IMR-90 (cell line): ENCODE measurements at regions not wholly inside any gene's neighbourhood (a gene's known extent, or its start where the extent isn't known, plus 50 kb on each side); places are given as distances from the start of the nearest gene placed in this dataset.

Experiments
- ATAC-seq: fragments of 200-7000 bp; cut with Tn5 transposase; 2 replicates; pipeline ENCODE4 v1.9.1; 2020; ENCODE audit warnings: low read depth, mild to moderate bottlenecking, moderate library complexity
- BruUV-seq: library from RNA; stranded (reverse); fragments of 400-500 nt; replicated peaks from 2 replicates; lab custom pipeline; 2021; lab: Mats Ljungman, UMichigan
- CTCF ChIA-PET: fragments of 300-600 bp; formaldehyde crosslinking; extraction: SDS; loops from one replicate; lab custom pipeline; 2021; ENCODE audit warnings: antibody characterized with exemption; lab: Yijun Ruan, JAX
- POLR2A ChIA-PET: fragments of 300-600 bp; sonication (Branson Sonifier 250); formaldehyde crosslinking; loops from one replicate; lab custom pipeline; 2022; ENCODE audit warnings: antibody characterized with exemption; ENCODE audit not compliant: unreplicated experiment; lab: Charles Lee
- DNase-seq: peaks from one replicate; pipeline ENCODE4 v3.0.0; 2013
- H2AFZ ChIP-seq: replicated peaks from 2 replicates; pipeline ENCODE3; 2013; ENCODE audit warnings: low read length, mild to moderate bottlenecking; ENCODE audit not compliant: poor library complexity
- H2AK5ac ChIP-seq: 2 replicates; pipeline ENCODE4 v1.6.1; 2013; ENCODE audit warnings: low read depth, low read length, inconsistent platforms
- H2AK9ac ChIP-seq: replicated peaks from 2 replicates; pipeline ENCODE3; 2013; ENCODE audit warnings: mild to moderate bottlenecking, low read depth, low read length, moderate library complexity; ENCODE audit not compliant: poor library complexity
- H2BK120ac ChIP-seq: 2 replicates; pipeline ENCODE4 v1.6.1; 2013; ENCODE audit warnings: low read depth, low read length, inconsistent platforms
- H2BK15ac ChIP-seq: 3 replicates; pipeline ENCODE4 v1.6.1; 2013; ENCODE audit warnings: low read depth, low read length, inconsistent platforms
- H2BK20ac ChIP-seq: 2 replicates; pipeline ENCODE4 v1.6.1; 2013; ENCODE audit warnings: low read depth, mild to moderate bottlenecking, inconsistent platforms, low read length, moderate library complexity
- H2BK5ac ChIP-seq: 2 replicates; pipeline ENCODE4 v1.6.1; 2013; ENCODE audit warnings: mild to moderate bottlenecking, low read depth, low read length, inconsistent platforms; ENCODE audit not compliant: poor library complexity, severe bottlenecking
- H3K14ac ChIP-seq: replicated peaks from 2 replicates; pipeline ENCODE4 v1.6.1; 2013; ENCODE audit warnings: low read depth, low read length, inconsistent platforms
- H3K18ac ChIP-seq: 2 replicates; pipeline ENCODE4 v1.6.1; 2013; ENCODE audit warnings: low read depth, low read length, control low read depth
- H3K23ac ChIP-seq: 2 replicates; pipeline ENCODE4 v1.6.1; 2013; ENCODE audit warnings: low read depth, low read length, inconsistent platforms
- H3K27ac ChIP-seq: 2 replicates; pipeline ENCODE4 v1.5.1; 2013; ENCODE audit warnings: mild to moderate bottlenecking, control low read depth, low read length; ENCODE audit not compliant: insufficient read depth
- H3K27me3 ChIP-seq: 2 replicates; pipeline ENCODE4 v1.6.1; 2013; ENCODE audit warnings: low read length; ENCODE audit not compliant: control insufficient read depth, insufficient read depth
- H3K36me3 ChIP-seq: 2 replicates; pipeline ENCODE4 v1.6.1; 2013; ENCODE audit warnings: low read length, mixed read lengths; ENCODE audit not compliant: control insufficient read depth, insufficient read depth
- H3K4ac ChIP-seq: 2 replicates; pipeline ENCODE4 v1.6.1; 2013; ENCODE audit warnings: low read depth, low read length, inconsistent platforms
- H3K4me1 ChIP-seq: 2 replicates; pipeline ENCODE4 v1.6.1; 2013; ENCODE audit warnings: low read length, mixed read lengths; ENCODE audit not compliant: control insufficient read depth, insufficient read depth
- H3K4me2 ChIP-seq: 2 replicates; pipeline ENCODE4 v1.6.1; 2013; ENCODE audit warnings: low read depth, mild to moderate bottlenecking, control low read depth, low read length, moderate library complexity
- H3K4me3 ChIP-seq: 2 replicates; pipeline ENCODE4 v1.5.1; 2013; ENCODE audit warnings: low read depth, mild to moderate bottlenecking, control low read depth, low read length, moderate library complexity; ENCODE audit not compliant: insufficient read depth
- H3K56ac ChIP-seq: 2 replicates; pipeline ENCODE4 v1.6.1; 2013; ENCODE audit warnings: low read length, inconsistent platforms; ENCODE audit not compliant: insufficient read depth; ENCODE audit errors: extremely low read depth
- H3K79me1 ChIP-seq, 2 experiments: 2 replicates each; pipeline ENCODE4 v1.6.1; 2013; ENCODE audit warnings: low read length in 2 of 2, inconsistent platforms in 1 of 2, low read depth in 1 of 2
- H3K9ac ChIP-seq: 2 replicates; pipeline ENCODE4 v1.6.1; 2013; ENCODE audit warnings: low read depth, low read length, control low read depth
- H3K9me1 ChIP-seq: 2 replicates; pipeline ENCODE4 v1.6.1; 2013; ENCODE audit warnings: low read length, inconsistent platforms; ENCODE audit not compliant: insufficient read depth
- H3K9me3 ChIP-seq: 2 replicates; pipeline ENCODE4 v1.6.1; 2013; ENCODE audit warnings: low read length; ENCODE audit not compliant: control insufficient read depth, insufficient read depth
- H4K20me1 ChIP-seq: 2 replicates; pipeline ENCODE4 v1.6.1; 2013; ENCODE audit warnings: low read length, inconsistent platforms; ENCODE audit not compliant: insufficient read depth
- H4K5ac ChIP-seq: 2 replicates; pipeline ENCODE4 v1.6.1; 2013; ENCODE audit warnings: mild to moderate bottlenecking, low read depth, low read length, control low read depth
- H4K8ac ChIP-seq, 2 experiments: 2 replicates each; pipeline ENCODE4 v1.6.1; 2013; ENCODE audit warnings: low read depth in 2 of 2, low read length in 2 of 2, control low read depth in 1 of 2, inconsistent platforms in 1 of 2
- H4K91ac ChIP-seq: 2 replicates; pipeline ENCODE4 v1.6.1; 2013; ENCODE audit warnings: low read depth, low read length, inconsistent platforms; ENCODE audit not compliant: insufficient read depth
- BHLHE40 ChIP-seq: fragments of 150-350 bp; IDR thresholded peaks from 2 replicates; pipeline ENCODE4 v1.6.1; 2016; ENCODE audit warnings: mild to moderate bottlenecking, low read depth, low read length
- CEBPB ChIP-seq: IDR thresholded peaks from 2 replicates; pipeline ENCODE4 v1.6.1; 2012; ENCODE audit warnings: low read depth, low read length, improper control_type of control experiment
- CHD1 ChIP-seq: IDR thresholded peaks from 2 replicates; pipeline ENCODE4 v1.6.1; 2012; ENCODE audit warnings: low read depth, low read length, improper control_type of control experiment
- ELK1 ChIP-seq: fragments of 150-350 bp; IDR thresholded peaks from 2 replicates; pipeline ENCODE4 v1.6.1; 2016; ENCODE audit warnings: low read depth, mild to moderate bottlenecking, low read length, moderate library complexity, borderline replicate concordance
- FOS ChIP-seq: fragments of 150-350 bp; IDR thresholded peaks from 2 replicates; pipeline ENCODE4 v1.6.1; 2016; ENCODE audit warnings: low read depth, low read length
- MAFK ChIP-seq: IDR thresholded peaks from 2 replicates; pipeline ENCODE4 v1.6.1; 2012; ENCODE audit warnings: low read depth, low read length, improper control_type of control experiment
- MAZ ChIP-seq: IDR thresholded peaks from 2 replicates; pipeline ENCODE4 v1.6.1; 2012; ENCODE audit warnings: low read depth, mild to moderate bottlenecking, low read length, improper control_type of control experiment, moderate library complexity, borderline replicate concordance
- MXI1 ChIP-seq: IDR thresholded peaks from 2 replicates; pipeline ENCODE4 v1.6.1; 2012; ENCODE audit warnings: low read depth, mild to moderate bottlenecking, low read length, moderate library complexity, borderline replicate concordance
- NFE2L2 ChIP-seq: fragments of 150-350 bp; IDR thresholded peaks from 2 replicates; pipeline ENCODE4 v1.6.1; 2016; ENCODE audit warnings: low read depth, mild to moderate bottlenecking, low read length
- POLR2A ChIP-seq: IDR thresholded peaks from 2 replicates; pipeline ENCODE4 v1.6.1; 2012; ENCODE audit warnings: mild to moderate bottlenecking, low read depth, low read length
- RAD21 ChIP-seq: IDR thresholded peaks from 2 replicates; pipeline ENCODE4 v1.6.1; 2012; ENCODE audit warnings: low read length, improper control_type of control experiment
- RCOR1 ChIP-seq: IDR thresholded peaks from 2 replicates; pipeline ENCODE4 v1.6.1; 2012; ENCODE audit warnings: mild to moderate bottlenecking, low read length, improper control_type of control experiment; ENCODE audit not compliant: insufficient replicate concordance
- RFX5 ChIP-seq: IDR thresholded peaks from 2 replicates; pipeline ENCODE4 v1.8.0; 2012; ENCODE audit warnings: low read depth, mild to moderate bottlenecking, low read length, moderate library complexity
- SMC3 ChIP-seq: fragments of 150-350 bp; IDR thresholded peaks from 2 replicates; pipeline ENCODE4 v1.6.1; 2016; ENCODE audit warnings: low read depth, mild to moderate bottlenecking, antibody characterized with exemption, low read length, moderate library complexity
- WGBS, 2 experiments: methylation state at CpG; one replicate each; pipeline versions ENCODE4 v1.1.5 to v1.1.7; 2013; ENCODE audit warnings: missing lambda C conversion rate in 2 of 2; ENCODE audit not compliant: insufficient read length in 1 of 2; ENCODE audit errors: extremely low coverage in 2 of 2; 5-methylcytosine and 5-hydroxymethylcytosine counted together
- dilution Hi-C: fragments of 300-500 bp; cut with HindIII; formaldehyde crosslinking; loops from one replicate; pipeline ENCODE4 v1.14.3; 2018; ENCODE audit warnings: low sequenced_read_pairs; ENCODE audit not compliant: unreplicated experiment
- in situ Hi-C: fragments of 300-500 bp; cut with MboI; formaldehyde crosslinking; loops from 3 replicates; pipeline ENCODE4 v1.14.3; 2019; ENCODE audit warnings: low sequenced_read_pairs, inconsistent platforms, mixed read lengths
- intact Hi-C: fragments of 100-400 bp; cut with micrococcal nuclease; formaldehyde crosslinking; loops from 2 replicates; pipeline ENCODE4 v1.10.0; 2022
- TF ChIP-seq, protein P1 (sequence below): conservative IDR thresholded peaks from 2 replicates; pipeline ENCODE4 v1.5.1; 2012; ENCODE audit warnings: mild to moderate bottlenecking, low read depth, low read length, improper control_type of control experiment
- TF ChIP-seq, protein P2 (sequence below): fragments of 150-350 bp; IDR thresholded peaks from 2 replicates; pipeline ENCODE4 v1.6.1; 2017; ENCODE audit warnings: mild to moderate bottlenecking, antibody characterized with exemption, low read length, low read depth

- Histone ChIP-seq H2AFZ (no peak overlapping the region), H3K79me1 (no peaks in the 10 kb centered on the region), H3K27ac (no peak overlapping the region), H3K23ac (no peak overlapping the region), H3K4me3 (no peak overlapping the region), H3K14ac (no peak overlapping the region), H3K27me3 (no peaks in the 10 kb centered on the region), H3K56ac (no peak overlapping the region), H3K9ac (no peak overlapping the region), H3K36me3 (no peaks in the 10 kb centered on the region), H4K8ac (no peak overlapping the region), H2AK5ac (no peak overlapping the region), H3K4ac (no peak overlapping the region), H3K18ac (no peak overlapping the region), H2AK9ac (no peak overlapping the region), H4K91ac (no peak overlapping the region), H4K5ac (no peak overlapping the region), H3K9me3 (no peaks in the 10 kb centered on the region), H3K4me1 (peaks cover 2% of the 10 kb centered on the region; the same call in 1 of the 2 replicates), H4K20me1 (no peaks in the 10 kb centered on the region), H3K9me1 (no peaks in the 10 kb centered on the region), H2BK15ac (no peak overlapping the region), H3K4me2 (no peak overlapping the region), H2BK20ac (no peak overlapping the region), H2BK120ac (no peak overlapping the region), H2BK5ac (no peak overlapping the region)
- ATAC-seq (no peak), DNase-seq (no peak)
- no peak for TF ChIP-seq MAFK
- TF ChIP-seq SMC3, result no peak
- no peak for TF ChIP-seq CHD1
- TF ChIP-seq, protein P1, sequence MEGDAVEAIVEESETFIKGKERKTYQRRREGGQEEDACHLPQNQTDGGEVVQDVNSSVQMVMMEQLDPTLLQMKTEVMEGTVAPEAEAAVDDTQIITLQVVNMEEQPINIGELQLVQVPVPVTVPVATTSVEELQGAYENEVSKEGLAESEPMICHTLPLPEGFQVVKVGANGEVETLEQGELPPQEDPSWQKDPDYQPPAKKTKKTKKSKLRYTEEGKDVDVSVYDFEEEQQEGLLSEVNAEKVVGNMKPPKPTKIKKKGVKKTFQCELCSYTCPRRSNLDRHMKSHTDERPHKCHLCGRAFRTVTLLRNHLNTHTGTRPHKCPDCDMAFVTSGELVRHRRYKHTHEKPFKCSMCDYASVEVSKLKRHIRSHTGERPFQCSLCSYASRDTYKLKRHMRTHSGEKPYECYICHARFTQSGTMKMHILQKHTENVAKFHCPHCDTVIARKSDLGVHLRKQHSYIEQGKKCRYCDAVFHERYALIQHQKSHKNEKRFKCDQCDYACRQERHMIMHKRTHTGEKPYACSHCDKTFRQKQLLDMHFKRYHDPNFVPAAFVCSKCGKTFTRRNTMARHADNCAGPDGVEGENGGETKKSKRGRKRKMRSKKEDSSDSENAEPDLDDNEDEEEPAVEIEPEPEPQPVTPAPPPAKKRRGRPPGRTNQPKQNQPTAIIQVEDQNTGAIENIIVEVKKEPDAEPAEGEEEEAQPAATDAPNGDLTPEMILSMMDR, result no peak
- no peak for TF ChIP-seq RCOR1
- no peak for TF ChIP-seq MXI1
- TF ChIP-seq POLR2A, result no peak
- TF ChIP-seq NFE2L2, result no peak
- TF ChIP-seq MAZ, result no peak
- no peak for TF ChIP-seq BHLHE40
- TF ChIP-seq ELK1, result no peak
- TF ChIP-seq, protein P2, sequence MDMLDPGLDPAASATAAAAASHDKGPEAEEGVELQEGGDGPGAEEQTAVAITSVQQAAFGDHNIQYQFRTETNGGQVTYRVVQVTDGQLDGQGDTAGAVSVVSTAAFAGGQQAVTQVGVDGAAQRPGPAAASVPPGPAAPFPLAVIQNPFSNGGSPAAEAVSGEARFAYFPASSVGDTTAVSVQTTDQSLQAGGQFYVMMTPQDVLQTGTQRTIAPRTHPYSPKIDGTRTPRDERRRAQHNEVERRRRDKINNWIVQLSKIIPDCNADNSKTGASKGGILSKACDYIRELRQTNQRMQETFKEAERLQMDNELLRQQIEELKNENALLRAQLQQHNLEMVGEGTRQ, result no peak
- no peak for TF ChIP-seq CEBPB
- no peak for TF ChIP-seq FOS
- no peak for TF ChIP-seq RAD21
- TF ChIP-seq RFX5, result no peak
- POLR2A ChIA-PET, result no interaction called here
- in situ Hi-C loops, result loop anchor here (10.0 to 25.0 kb wide), 2 partner anchors 487 to 775 kb away; no protein-coding TSS in a partner anchor
- dilution Hi-C loops, result no loop called here
- intact Hi-C loops, result no loop called here
- no CpG with 5 or more reads among the region's 3 CpGs for WGBS, 2 experiments
- CTCF ChIA-PET, result no interaction called here
- no TSS peak for BruUV-seq
Measured at GRCh38 chr5:93087326-93087725, 493.7 kb downstream of the NR2F1-AS1 start.
